HG03045 (cell line): ENCODE measurements at regions not wholly inside any gene's neighbourhood (a gene's known extent, or its start where the extent isn't known, plus 50 kb on each side); places are given as distances from the start of the nearest gene placed in this dataset.

Experiments
- ATAC-seq: cut with Tn5 transposase; IDR thresholded peaks from one replicate; pipeline ENCODE4 v1.9.1; 2021; ENCODE audit warnings: mild to moderate bottlenecking, moderate library complexity; ENCODE audit not compliant: unreplicated experiment

DNA sequence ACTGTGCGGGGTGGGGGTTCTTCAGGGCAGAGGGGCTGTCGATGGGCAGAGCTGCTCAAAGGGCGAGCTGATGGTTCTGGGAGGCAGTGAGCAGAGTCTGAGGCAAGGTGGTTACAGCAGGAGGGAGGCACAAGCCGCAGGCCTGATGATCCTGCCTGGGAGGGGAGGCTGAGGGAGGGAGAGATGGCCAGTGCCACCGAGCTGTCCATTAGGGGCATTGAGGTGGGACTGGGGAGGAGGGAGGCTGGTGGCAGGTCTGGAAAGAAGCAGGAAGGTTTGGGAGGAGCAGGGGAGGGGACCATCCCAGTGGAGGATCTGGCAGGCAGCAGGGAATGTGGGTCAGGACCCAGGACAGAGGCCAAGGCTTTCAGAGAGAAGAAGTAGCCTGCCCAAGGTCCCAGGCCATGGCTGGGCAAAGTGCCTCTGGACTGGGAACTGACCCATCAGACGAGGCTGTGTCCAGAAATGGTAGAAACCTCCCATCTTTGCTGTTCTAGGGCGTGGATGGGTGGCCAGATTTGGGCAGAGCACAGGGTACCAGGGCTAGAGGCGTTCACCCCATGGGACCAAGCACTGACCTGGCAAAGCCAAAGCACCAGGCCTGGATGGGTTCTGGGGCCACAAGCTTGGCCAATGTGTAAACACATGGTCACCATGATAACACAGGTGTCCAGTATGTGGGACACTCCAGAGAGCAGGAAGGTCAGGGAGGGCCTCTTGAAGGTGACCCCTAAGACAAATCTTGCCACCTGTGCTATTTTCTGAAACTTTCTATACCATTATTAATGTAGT lies 55.5 kb downstream of the INHBB start:
- ATAC-seq = no peak

DNA sequence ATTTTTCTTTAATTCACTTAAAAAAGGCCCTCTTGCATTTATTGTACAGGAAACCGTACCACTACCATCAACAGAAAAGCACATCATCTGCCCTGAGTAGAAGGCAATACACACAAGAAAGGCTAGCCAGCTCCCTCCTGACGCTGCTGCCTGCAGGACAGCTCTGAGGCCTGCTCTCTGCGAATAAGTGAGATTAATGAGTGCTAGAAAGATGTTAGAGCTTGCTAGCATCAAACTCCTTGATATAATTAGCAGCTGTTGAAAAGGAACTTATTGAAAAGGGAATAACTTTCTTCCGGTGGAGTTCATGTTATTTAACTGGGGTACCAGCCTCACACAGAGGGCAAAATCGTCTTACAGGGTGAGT lies 56.1 kb downstream of the INHBB start:
- ATAC-seq = no peak

DNA sequence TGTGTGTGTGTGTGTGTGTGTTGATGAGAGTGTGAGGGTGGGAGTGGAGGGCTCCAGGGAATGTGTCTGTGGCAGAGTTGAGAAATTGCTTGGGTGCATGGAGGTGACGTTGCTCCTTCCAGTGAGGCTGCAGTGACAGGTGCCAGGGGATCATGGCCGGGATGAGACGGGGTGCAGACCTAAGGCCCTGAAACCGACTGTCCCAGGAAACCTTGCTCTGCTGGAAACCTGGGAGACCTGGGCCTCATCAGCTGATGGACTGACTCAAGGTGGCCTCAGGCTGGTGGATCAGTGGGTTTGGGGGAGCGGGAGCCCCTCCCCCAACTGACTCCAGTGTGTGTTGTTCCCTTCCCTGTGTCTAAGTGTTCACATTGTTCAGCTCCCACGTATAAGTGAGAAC lies 56.6 kb downstream of the INHBB start:
- ATAC-seq = no peak

DNA sequence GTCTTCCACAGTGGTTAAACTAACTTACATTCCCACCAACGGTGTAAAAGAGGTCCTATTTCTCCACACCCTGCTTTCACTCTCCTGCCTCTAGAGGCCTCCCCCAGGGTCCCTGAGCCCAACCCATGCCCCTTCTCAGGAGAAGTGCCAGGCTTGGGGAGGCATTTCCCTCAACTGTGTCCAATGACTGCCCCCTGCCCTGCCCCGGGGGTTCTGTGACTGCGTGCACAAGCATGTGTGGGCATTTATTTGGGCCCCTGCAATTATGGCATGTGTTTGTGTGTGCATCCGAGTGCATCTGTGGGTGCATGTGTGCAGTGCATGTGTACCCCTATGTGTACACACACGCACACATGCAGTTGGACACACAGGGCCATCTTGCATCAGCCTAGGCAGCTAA lies 57.3 kb downstream of the INHBB start:
- ATAC-seq = no peak

DNA sequence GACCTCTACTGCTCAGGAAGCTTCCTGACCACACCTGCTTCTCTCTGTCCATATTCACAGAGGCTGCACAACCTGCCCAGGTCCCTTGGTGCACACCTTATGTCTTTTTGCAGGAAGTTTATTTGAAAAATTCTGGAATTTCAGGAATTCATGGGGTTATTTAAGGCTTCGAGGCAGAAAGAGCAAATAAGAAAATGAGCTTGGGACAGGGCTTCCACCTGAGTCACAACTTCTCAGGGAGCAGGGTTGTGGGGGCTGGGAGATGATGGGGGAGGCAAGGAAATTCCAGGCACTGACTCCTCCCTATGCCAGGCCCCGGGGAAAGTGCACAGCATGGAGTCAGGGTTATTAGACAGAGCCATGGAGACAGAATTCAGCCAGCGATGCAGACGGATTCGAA lies 57.7 kb downstream of the INHBB start:
- ATAC-seq = no peak

DNA sequence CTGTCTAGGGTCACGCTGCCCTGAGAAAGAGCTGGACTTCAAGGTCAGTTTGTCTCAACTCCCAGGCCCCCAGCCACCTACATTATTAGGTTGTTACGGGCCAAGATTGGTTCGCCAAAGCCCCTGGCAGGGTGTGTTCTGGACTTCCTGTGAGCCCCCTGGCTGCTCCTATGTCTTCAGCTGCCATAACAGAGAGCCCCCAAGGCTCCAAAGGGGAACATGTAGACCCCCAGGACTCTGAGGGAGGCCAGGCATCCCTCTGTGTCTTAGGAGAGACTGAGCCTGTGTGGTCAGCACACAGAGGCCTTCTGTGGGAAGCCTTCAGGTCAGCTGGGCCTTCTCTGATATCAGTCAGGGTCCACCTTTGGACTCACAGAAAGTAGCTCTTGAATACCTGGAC lies 58.3 kb downstream of the INHBB start:
- no peak for ATAC-seq

DNA sequence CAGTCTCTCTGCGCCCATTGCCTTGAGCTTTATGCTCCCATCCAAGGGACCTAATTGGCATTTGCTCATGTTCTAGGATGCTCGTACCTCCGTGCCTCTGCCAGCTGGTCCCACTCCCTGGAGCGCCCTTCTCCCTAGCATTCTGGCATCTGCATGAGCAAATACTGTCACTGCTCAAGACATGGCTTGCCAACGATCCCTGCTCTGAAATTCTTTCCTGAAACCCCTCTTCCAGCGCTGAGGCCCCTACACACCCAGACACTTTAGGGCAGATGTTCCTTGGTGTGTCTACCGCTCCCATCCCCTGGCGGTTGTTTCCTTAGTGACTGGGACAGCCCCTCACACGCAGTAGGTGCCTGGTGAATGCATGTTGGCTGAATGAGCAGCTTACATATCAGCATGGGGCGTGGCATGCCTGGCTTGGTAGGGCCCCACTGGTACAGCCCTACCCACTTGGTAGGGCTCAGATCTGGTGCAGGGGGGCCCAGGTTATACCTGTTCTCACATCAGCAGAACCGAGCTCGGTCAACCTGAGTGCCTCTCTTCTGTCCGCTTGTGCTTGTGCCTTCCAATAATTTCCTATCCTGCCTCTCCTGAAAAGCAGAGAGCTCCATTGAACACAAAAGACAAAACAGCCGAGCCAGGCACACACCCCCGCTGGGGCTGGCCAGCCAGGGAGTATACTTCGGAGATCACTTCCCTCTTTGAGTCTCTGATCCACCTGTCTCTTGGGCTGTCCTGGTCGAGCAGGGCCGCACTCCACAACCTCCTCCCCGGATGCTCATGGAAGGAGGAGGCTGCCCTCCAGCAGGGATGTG lies 59.2 kb downstream of the INHBB start:
- no peak for ATAC-seq

DNA sequence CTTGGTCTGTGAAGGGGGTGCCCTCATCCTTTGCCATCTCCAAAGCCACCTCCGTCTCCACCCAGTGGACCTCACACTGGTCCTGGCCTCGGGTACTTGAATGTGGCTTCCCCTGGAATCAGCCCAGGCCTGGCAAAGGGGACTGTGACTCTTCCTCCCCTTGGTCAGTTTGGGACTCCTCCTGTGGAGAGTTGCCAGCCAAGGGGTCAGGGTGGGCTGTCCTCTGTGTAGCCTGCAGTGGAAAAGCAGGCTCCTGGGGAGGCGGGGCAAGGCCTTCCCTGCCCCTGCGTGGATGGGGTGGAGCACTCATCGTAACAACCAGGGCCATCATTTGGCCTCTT lies 59.8 kb downstream of the INHBB start:
- no peak for ATAC-seq

DNA sequence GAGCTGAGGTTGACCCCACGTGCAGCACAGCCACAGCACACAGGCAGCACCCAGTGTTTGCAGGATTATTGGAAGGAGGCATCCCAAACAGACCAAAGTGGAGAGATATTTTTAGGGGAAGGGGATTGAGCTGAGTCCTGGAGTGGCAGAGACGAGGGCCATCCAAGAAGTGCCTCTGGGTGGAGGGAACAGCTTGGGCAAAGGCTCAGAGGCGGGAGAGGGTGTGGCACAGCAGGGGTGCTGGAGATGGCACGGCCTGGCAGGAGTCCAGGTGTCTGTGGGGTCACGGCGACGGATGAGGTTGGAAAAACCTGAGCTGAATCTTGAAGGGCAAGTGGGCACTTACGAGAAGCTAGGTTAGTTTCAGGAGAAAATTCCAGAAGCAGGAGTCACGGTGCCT lies 60.6 kb downstream of the INHBB start:
- no peak for ATAC-seq

DNA sequence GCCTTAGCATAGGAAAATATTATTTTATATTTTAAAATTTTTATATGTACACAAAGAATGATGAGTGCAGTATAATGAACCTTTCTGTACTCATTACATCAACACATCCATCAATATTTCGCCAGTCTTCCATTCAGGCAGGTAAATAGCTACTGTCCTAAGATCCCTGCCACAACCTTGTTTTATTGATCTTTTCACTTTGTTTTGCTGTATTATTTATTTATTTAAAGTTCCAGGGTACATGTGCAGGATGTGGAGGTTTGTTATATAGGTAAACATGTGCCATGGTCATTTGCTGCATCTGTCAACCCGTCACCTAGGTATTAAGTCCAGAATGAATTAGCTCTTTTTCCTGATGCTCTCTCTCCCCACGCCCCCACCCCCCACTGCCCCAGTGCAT lies 64.6 kb downstream of the INHBB start:
- ATAC-seq = no peak

DNA sequence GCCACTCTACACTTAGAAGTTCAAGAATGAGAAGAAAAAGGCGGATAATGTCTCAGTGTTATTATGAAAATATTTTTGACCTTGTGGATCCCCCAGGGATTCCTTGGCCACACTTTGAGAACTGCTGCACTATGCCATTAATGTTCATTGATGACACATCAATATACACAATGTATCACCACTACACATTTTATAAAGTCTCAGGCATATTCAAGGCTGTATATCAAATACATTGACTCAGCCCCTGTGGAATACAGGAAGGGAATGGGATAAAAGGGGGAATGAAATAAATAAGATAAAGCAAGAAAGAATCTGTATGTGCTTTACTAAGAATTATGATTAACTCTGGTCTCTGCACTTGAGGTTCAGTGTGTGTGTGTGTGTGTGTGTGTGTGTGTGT lies 69.1 kb downstream of the INHBB start:
- no peak for ATAC-seq

DNA sequence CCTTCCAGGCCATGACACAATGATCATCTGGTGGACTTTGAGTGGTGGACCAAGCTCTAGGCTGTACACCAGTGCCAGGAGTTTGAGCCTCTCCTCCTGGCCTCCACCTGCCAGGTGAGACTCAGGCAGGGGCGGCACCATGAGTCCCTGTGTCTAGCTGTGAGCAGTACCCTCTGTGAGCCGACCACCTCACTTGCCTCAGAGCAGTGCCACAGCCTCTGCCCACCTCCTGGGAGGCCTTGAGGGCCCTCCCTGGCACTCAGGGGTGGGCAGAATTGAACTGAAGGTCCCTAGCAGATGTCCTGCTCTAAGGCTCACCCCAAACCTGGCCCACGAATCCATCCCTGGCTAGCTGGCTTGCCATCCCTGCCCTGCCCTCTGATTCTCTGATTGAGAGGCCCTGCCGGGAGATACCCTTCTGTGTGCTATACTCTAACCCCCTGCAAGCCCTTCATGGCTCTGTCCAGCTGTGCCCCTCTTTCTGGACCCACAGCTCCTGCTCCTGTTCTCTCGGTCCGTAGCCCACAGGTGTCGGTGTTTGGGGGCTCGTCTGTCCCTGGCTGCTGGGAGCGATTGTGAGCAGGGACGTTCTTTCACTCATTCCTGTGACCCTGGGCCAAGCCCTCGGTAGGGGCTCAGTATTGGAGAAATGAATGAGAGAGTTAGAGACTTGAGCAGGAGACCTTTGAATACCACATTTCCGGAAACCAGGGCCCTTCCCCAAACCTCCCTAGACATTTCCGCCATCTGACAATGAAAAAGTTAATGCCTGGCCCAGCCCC lies 70.0 kb downstream of the INHBB start:
- no peak for ATAC-seq

DNA sequence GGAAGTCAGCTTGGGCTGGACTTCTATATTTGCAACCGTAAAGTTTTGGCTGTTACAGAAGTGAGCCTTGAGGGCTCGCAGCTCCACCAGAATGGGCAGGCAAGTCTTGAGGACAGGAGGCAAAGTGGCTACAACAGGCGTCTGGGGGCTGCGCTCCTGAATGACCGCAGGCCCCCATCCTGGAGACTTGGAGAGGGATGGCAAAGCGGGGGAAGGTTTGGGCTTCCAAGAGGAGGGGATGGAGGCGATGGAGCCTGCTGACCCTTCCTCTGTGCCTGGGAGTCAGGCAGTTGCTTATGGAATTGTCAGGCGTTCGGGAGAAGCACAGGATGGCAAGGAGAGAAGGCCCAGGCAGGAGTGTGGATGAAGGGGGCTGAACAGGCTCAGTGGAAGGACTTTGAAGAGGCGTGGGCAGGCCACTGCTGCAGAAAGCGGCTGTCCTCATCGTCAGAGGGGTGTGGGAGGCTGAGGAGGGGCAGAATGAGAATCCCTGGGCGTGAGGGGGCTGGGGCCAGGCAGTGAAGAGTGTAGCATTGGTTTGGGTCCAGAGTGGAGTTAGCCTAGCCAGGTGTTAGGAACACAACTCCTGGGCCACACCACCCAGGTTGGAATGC lies 72.3 kb downstream of the INHBB start:
- no peak for ATAC-seq

DNA sequence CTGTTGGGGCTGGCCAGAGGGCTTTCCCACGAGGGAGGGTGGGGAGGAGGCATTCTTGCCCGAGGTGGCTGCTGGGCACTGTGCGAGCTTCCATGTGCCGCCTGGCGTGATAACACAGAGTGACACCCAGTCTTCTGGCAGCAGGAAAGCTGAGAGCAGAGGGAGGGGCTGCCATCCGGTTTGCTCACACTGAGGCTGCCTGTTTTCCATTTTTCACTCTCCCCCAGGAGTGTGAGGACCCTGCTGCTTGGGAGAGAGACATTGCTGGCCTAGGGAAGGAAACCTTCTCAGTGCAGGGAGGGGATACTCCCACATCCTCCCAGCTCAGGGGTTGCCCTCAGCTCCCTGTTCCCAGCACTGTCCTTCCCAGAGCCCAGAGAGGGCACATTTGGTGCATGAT lies 73.1 kb downstream of the INHBB start:
- no peak for ATAC-seq

DNA sequence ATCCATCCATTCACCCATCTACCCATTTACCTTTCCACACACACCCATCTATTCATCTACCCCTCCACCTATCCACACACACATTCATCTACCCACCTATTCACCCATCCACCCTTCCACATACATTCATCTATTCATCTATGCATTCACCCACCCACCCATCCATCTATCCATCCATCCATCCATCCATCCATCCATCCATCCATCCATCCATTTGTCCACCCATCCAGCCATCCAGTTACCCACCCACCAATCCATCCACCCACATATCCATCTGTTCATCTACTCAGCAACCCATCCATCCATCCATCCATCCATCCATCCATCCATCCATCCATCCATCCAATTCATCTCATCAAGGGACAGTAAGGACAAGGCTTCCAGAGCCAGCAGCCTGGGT lies 74.0 kb downstream of the INHBB start:
- no peak for ATAC-seq

DNA sequence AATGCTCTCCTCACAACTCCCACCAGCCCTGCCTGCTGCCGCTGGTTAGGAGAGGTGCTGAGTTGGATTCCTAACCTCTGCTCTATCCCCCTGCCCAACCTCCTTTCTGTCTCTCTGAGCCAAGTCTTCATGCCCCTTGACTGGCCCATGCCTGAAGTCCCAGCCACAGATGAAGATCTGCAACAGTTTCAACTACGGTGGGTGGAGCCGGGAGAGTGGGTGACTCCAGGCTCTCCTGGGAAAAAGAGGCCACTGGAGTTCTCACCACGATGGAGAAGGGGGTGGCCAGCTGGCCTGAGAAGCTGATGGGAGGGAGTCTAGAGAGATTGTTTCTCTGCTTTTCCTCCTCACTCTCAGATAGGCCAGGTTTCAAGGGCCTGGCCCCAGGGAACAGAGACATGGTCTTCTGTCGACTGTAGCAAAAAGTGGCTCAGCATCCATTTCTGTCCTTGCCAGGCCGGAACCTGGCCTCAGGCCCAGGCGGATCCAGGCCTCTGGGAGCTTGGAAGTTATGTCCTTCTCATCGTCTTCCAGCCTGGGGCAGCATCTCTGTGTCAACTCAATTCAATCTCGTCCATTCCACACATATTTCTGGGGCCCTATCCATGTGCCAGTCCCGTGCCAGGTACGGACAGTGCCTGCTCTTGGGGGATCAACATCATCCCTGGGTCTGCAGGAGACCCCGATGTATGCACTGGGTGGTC lies 75.3 kb downstream of the INHBB start:
- no peak for ATAC-seq

DNA sequence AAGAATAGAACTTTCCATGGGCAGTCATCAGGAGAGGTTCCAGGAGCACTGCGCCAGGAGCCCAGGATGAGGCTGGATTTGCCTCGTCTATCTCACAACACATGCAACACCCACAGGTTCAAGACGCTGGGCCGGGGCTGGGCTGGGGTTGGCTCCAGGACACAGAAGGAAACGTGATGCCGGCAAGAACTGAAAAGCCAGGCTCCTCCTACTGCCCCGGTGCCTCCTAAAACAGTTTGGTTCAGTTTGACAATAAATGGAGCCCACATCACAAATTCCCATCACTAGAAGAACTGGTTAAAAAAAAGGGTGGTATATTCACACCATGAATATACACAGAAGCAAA lies 75.9 kb downstream of the INHBB start:
- ATAC-seq = no peak

DNA sequence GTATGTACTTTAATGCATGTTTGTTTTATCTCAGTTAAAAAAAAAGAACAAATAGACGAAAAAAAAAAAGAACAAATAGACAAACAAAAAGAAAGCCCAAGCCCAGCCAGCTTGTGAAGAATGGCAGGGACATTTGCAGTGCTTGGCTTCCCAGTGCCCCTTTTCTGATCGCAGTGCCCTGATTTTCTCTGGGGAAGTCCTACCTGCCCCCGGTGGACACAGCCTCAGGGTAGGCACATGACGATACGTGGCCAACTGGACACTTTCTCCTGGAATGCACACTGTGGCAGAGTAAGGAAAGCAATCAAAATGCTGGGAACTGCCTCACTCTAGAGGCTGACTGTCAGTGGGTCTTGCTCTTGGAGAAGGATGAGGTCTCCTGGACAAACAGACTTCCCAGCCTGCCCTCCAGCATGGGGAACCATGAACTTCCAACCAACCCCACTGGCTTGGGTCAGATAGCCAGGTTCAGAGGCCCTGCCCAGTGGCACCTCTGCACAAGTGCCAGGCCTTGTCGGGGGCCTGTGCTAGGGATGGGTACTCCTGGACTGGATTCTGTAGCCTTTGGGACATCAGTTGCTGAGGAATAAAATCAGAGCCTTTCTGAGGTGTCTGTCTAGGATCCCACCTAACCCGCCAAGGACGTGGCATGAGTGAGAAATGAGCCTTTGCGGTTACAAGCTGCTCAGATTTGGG lies 76.7 kb downstream of the INHBB start:
- ATAC-seq = no peak

DNA sequence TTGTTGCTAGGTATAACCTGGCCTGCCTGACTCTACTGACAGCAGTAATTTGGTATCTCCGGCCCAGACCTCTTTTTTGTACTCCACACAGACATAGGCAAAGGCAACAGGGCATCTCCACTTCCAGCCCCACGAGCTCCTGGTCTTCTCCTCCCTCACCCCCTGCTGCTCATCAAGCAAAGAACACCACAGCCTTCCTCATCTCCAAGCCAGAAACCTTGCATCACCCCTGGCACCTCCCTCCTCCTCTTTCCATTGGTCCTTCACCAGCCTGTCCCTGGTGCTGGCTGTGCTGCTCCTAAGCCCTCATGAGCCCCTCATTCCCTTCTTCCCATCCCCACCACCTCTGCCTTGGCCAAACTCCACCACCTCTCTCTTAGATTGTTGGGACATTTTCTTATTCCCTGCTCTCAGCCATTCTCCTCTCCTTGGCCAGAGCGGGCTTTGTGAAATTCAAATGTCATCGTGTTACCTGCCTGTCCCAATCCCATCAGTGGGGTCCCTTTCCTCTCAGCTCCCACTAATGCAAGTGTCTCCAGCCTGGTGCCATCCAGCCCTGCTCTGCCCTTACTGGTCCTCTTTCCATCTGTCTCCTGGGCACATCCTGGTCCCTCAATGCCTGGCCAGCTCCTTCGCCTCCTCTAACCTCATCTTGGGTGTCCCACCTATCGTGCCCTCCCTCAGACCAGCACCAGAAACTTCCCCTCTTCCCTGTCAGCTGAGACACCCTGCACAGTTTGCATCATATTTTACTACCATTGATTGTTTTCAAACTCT lies 77.4 kb downstream of the INHBB start:
- ATAC-seq = no peak
